ENCODE measurements at regions not wholly inside any gene's neighbourhood (a gene's known extent, or its start where the extent isn't known, plus 50 kb on each side); places are given as distances from the start of the nearest gene placed in this dataset.

DNA sequence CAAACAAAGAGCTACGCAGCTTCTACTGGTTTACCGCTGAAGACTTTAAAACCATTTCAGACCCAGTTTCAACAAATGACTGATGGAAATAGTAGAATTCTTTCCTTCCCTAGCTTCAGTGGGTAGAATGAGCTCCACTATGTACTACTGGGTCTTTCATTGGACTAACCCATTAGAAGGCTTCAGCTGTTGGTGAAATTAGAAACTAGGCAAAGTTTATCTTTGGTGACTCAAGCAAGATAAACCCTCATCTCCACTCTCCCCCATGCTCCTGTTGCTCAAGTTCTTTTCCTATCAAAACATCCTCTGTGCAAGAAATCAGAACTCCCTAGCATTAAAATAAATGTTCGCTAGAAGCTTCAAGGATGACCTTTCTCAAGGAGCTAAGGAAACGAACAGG is 159.2 kb downstream of the PAWR start:
- TF ChIP-seq, protein P1, sequence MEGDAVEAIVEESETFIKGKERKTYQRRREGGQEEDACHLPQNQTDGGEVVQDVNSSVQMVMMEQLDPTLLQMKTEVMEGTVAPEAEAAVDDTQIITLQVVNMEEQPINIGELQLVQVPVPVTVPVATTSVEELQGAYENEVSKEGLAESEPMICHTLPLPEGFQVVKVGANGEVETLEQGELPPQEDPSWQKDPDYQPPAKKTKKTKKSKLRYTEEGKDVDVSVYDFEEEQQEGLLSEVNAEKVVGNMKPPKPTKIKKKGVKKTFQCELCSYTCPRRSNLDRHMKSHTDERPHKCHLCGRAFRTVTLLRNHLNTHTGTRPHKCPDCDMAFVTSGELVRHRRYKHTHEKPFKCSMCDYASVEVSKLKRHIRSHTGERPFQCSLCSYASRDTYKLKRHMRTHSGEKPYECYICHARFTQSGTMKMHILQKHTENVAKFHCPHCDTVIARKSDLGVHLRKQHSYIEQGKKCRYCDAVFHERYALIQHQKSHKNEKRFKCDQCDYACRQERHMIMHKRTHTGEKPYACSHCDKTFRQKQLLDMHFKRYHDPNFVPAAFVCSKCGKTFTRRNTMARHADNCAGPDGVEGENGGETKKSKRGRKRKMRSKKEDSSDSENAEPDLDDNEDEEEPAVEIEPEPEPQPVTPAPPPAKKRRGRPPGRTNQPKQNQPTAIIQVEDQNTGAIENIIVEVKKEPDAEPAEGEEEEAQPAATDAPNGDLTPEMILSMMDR (IDR thresholded peaks at IDR 0.05; ENCODE audit: low read depth, low read length, poor library complexity, severe bottlenecking): no peak
- no peak for TF ChIP-seq EZH2phosphoT487 (IDR thresholded peaks at IDR 0.05; ENCODE audit: borderline replicate concordance, low read length)

All from DOHH2 (cell line).